H1 (cell line): ENCODE measurements at regions not wholly inside any gene's neighbourhood (a gene's known extent, or its start where the extent isn't known, plus 50 kb on each side); places are given as distances from the start of the nearest gene placed in this dataset.

Experiments
- CBX5 ChIP-seq: fragments of 300-800, 300-1000 bp; sonication (generic); IDR thresholded peaks from 2 replicates; pipeline ENCODE4 v1.7.1; 2016; ENCODE audit warnings: antibody characterized with exemption, low read length, low read depth
- CHD7 ChIP-seq: fragments of 300-600 bp; sonication (generic); IDR thresholded peaks from 2 replicates; pipeline ENCODE4 v1.7.1; 2012; ENCODE audit warnings: low read length, moderate library complexity, mild to moderate bottlenecking, inconsistent platforms; ENCODE audit not compliant: insufficient replicate concordance
- EP300 ChIP-seq, 2 experiments: IDR thresholded peaks; 1 replicate in 1 of 2; 2 replicates in 1 of 2; pipeline ENCODE4 v1.6.1; 2011 to 2012; ENCODE audit warnings: low read depth in 2 of 2, low read length in 2 of 2, mild to moderate bottlenecking in 2 of 2, borderline replicate concordance in 1 of 2, inconsistent platforms in 1 of 2, moderate library complexity in 1 of 2
- FOSL1 ChIP-seq: IDR thresholded peaks from 2 replicates; pipeline ENCODE4 v1.6.1; 2011; ENCODE audit warnings: mild to moderate bottlenecking, low read depth, low read length, moderate library complexity; ENCODE audit not compliant: insufficient read depth
- TEAD4 ChIP-seq: IDR thresholded peaks from 2 replicates; pipeline ENCODE4 v1.6.1; 2012; ENCODE audit warnings: low read depth, low read length, inconsistent platforms, mixed read lengths
- TF ChIP-seq, protein P1 (sequence below), 3 experiments: IDR thresholded peaks; 1 replicate in 2 of 3; 2 replicates in 1 of 3; pipeline versions ENCODE4 v1.5.1 to v1.6.1; 2011; ENCODE audit warnings: low read length in 3 of 3, mild to moderate bottlenecking in 3 of 3, inconsistent platforms in 2 of 3, low read depth in 1 of 3, moderate library complexity in 1 of 3; ENCODE audit not compliant: insufficient read depth in 1 of 3; ENCODE audit errors: control extremely low read depth in 1 of 3

DNA sequence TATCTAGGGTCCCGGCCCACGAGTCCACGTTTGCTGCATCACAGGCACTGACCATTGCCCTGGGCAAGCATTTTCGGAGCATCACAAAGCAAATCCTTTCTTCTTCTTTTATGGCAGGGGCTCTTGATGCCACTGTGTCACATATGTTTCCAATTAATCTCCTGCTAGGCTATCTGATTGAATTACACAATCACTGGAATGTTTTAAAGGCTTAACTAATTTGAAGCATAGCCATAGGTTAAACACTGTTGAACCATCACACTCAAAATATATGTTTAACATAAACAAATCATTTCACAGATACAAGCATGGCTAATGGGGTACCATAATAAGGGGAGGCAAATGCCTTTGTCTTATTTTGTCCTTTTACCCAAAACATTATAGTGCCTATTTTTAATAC, 338.3 kb downstream of the POU4F1 start (continued):
- TF ChIP-seq, protein P1, sequence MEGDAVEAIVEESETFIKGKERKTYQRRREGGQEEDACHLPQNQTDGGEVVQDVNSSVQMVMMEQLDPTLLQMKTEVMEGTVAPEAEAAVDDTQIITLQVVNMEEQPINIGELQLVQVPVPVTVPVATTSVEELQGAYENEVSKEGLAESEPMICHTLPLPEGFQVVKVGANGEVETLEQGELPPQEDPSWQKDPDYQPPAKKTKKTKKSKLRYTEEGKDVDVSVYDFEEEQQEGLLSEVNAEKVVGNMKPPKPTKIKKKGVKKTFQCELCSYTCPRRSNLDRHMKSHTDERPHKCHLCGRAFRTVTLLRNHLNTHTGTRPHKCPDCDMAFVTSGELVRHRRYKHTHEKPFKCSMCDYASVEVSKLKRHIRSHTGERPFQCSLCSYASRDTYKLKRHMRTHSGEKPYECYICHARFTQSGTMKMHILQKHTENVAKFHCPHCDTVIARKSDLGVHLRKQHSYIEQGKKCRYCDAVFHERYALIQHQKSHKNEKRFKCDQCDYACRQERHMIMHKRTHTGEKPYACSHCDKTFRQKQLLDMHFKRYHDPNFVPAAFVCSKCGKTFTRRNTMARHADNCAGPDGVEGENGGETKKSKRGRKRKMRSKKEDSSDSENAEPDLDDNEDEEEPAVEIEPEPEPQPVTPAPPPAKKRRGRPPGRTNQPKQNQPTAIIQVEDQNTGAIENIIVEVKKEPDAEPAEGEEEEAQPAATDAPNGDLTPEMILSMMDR (IDR thresholded peaks at IDR 0.05; ENCODE audit: control extremely low read depth in 1 of 3, insufficient read depth in 1 of 3, low read depth in 1 of 3, low read length in 3 of 3) = no peak
- TF ChIP-seq FOSL1 (no peak), TEAD4 (no peak), EP300 (IDR thresholded peaks at IDR 0.05; ENCODE audit: borderline replicate concordance in 1 of 2, low read depth in 2 of 2, low read length in 2 of 2) (no peak), CHD7 (no peak), CBX5 (no peak)
- TF ChIP-seq, all 59 proteins: peak for 0
